Vagina (tissue), 2 donors: ENCODE measurements at regions not wholly inside any gene's neighbourhood (a gene's known extent, or its start where the extent isn't known, plus 50 kb on each side); places are given as distances from the start of the nearest gene placed in this dataset.

Experiments
- DNase-seq, 2 donors: peaks; one replicate each; pipeline ENCODE4 v3.0.0-alpha.2; 2017; ENCODE audit errors: extremely low spot score in 2 of 2
- H3K27ac ChIP-seq: fragments of 200-600 bp; sonication (generic); one replicate; pipeline ENCODE4 v1.5.1; 2019
- H3K27me3 ChIP-seq: fragments of 200-600 bp; sonication (generic); one replicate; pipeline ENCODE4 v1.5.1; 2019
- H3K36me3 ChIP-seq, 2 donors: fragments of 200-600 bp; sonication (generic); one replicate each; pipeline ENCODE4 v1.5.1; 2017 to 2019
- H3K4me1 ChIP-seq: fragments of 200-600 bp; sonication (generic); one replicate; pipeline ENCODE4 v1.5.1; 2019
- H3K4me3 ChIP-seq, 2 donors: fragments of 200-600 bp; sonication (generic); 1 replicate in 1 of 2; 2 replicates in 1 of 2; pipeline ENCODE4 v1.5.1; 2016 to 2019
- H3K9me3 ChIP-seq: fragments of 200-600 bp; sonication (generic); one replicate; pipeline ENCODE4 v1.5.1; 2019
- CTCF ChIP-seq, 3 experiments: fragments of 450-650 bp in 2 of 3; fragments of 200-600 bp in 1 of 3; sonication (generic) in 1 of 3; IDR thresholded peaks; one replicate each; pipeline ENCODE4 v1.5.1; 2017 to 2019; ENCODE audit warnings: antibody characterized with exemption in 3 of 3, mild to moderate bottlenecking in 2 of 3, moderate library complexity in 2 of 3
- POLR2A ChIP-seq, 2 donors: fragments of 450-650 bp; IDR thresholded peaks; one replicate each; pipeline ENCODE4 v1.6.1; 2017; ENCODE audit warnings: antibody characterized with exemption in 2 of 2, mild to moderate bottlenecking in 2 of 2, moderate library complexity in 2 of 2
- POLR2AphosphoS5 ChIP-seq, 2 donors: sonication (generic); formaldehyde crosslinking; IDR thresholded peaks; one replicate each; pipeline ENCODE4 v1.9.0; 2017; ENCODE audit warnings: antibody characterized with exemption in 2 of 2, mild to moderate bottlenecking in 2 of 2, low read depth in 1 of 2; ENCODE audit not compliant: insufficient read depth in 1 of 2
- intact Hi-C: fragments of 100-400 bp; cut with DNase I; formaldehyde crosslinking; loops from one replicate; pipeline ENCODE4 v1.15.1; 2023

DNA sequence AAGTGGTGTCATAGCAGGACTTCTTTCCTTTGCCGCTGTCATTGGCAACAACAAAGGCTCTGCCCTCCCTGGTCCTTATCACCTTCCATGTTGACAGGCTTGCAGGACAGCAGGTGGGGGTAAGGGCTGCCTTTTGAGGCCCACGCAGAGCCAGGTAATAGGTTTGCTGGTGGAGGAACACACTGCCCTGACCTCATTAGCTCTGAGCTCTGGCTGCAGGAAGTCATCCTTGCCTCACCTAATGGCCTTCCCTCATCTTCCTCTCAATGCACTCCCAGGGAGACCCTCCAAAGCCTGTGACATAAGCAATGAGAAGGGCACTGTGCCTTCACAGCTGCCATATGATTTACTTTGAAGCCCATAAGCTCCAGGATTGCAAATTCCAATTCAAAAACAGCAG, 1205.2 kb upstream of the AUTS2 start:
- DNase-seq, result no peak
- H3K36me3 ChIP-seq, result no peaks in the 10 kb centered on the region
- no peak overlapping the region for H3K4me3 ChIP-seq
- no peak for TF ChIP-seq POLR2AphosphoS5 (IDR thresholded peaks at IDR 0.05; ENCODE audit: insufficient read depth in 1 of 2, low read depth in 1 of 2)
- no peak for TF ChIP-seq CTCF (IDR thresholded peaks at IDR 0.05)
- TF ChIP-seq POLR2A (IDR thresholded peaks at IDR 0.05), result no peak
- no peaks in the 10 kb centered on the region for H3K27me3 ChIP-seq
- no peaks in the 10 kb centered on the region for H3K4me1 ChIP-seq
- no peaks in the 10 kb centered on the region for H3K9me3 ChIP-seq
- intact Hi-C loops, result no loop called here
- H3K27ac ChIP-seq, result no peak overlapping the region

DNA sequence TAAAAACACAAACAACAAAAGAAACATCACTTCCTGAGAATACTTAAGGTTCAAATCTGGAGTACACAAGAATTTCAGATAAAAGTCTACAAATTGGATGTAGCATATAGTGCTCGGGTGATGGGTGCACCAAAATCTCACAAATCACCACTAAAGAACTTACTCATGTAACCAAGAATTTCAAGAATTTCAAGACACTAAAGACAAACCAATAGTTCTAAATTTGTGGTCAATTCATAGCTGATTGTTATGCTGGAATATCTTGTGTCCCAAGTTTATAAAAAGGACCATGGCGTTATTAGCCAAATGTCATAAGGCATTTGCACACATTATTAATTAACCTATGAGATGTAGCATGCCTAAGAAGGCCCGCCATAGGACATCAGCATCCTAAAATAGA, 1204.1 kb upstream of the AUTS2 start:
- Histone ChIP-seq H3K27me3 (no peaks in the 10 kb centered on the region), H3K9me3 (no peaks in the 10 kb centered on the region), H3K4me3 (no peak overlapping the region), H3K27ac (no peak overlapping the region), H3K4me1 (no peaks in the 10 kb centered on the region), H3K36me3 (no peaks in the 10 kb centered on the region)
- no peak for TF ChIP-seq CTCF (IDR thresholded peaks at IDR 0.05)
- TF ChIP-seq POLR2AphosphoS5 (IDR thresholded peaks at IDR 0.05; ENCODE audit: insufficient read depth in 1 of 2, low read depth in 1 of 2), result no peak
- no peak for TF ChIP-seq POLR2A (IDR thresholded peaks at IDR 0.05)
- intact Hi-C loops, result no loop called here
- DNase-seq, result no peak

DNA sequence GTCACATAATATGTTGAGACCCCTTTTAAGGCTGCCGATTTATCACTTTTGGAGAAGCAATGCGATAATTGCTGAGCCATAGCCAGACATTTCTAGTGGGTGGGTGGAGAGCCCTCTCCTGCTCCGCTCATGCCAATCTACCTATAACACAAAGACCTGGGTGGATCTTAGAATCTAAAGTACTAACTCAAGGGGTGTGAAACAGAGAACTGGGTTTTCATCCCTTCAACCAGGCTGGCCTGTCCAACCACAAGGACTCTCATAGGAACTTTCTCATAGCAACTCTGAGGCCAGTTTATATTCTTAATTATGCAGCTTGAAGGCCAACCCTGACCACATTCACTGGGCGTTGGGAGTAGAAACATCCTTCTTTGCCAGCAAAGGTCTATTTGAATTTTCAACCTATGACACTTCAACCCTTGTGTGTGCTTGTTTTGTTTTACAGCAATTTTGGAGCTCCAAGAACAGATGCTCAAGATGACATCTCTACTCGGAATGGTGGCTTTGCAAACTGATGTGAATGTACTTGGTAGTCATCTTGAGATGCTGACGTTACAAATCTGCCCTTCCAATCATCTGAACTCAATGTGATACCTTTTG, 1198.2 kb upstream of the AUTS2 start:
- intact Hi-C loops, result no loop called here
- H3K4me3 ChIP-seq, result no peak overlapping the region
- no peak overlapping the region for H3K27ac ChIP-seq
- H3K9me3 ChIP-seq, result no peaks in the 10 kb centered on the region
- H3K27me3 ChIP-seq, result no peaks in the 10 kb centered on the region
- no peaks in the 10 kb centered on the region for H3K36me3 ChIP-seq
- no peak for DNase-seq
- no peaks in the 10 kb centered on the region for H3K4me1 ChIP-seq
- no peak for TF ChIP-seq POLR2A (IDR thresholded peaks at IDR 0.05)
- no peak for TF ChIP-seq CTCF (IDR thresholded peaks at IDR 0.05)
- no peak for TF ChIP-seq POLR2AphosphoS5 (IDR thresholded peaks at IDR 0.05; ENCODE audit: insufficient read depth in 1 of 2, low read depth in 1 of 2)

- Histone ChIP-seq H3K27ac (no peak overlapping the region), H3K27me3 (no peaks in the 10 kb centered on the region), H3K4me3 (no peak overlapping the region), H3K4me1 (no peaks in the 10 kb centered on the region), H3K36me3 (no peaks in the 10 kb centered on the region), H3K9me3 (no peaks in the 10 kb centered on the region)
- intact Hi-C loops, result no loop called here
- TF ChIP-seq POLR2A (IDR thresholded peaks at IDR 0.05) (no peak), POLR2AphosphoS5 (IDR thresholded peaks at IDR 0.05; ENCODE audit: insufficient read depth in 1 of 2, low read depth in 1 of 2) (no peak), CTCF (IDR thresholded peaks at IDR 0.05) (no peak)
- no peak for DNase-seq
Measured at GRCh38 chr7:68400783-68401182, 1197.5 kb upstream of the AUTS2 start.

DNA sequence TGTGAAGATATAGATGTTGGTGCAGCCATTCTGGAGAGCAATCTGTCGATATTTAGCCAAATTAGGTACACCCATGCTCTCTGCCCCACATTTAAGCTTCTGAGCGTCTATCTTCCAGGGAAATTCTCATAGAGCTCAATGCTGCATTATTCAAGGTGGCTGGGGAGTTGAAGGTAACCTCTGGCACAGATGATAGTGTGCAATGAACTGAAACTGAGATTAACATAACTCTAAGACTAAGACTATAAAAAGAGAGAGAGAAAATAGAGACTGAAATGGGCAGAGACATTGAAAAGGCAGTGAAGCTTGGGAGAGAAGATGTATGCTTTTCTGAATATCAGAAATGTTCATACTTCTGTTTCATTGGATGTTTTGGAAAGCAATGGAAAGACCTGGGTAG, 1197.0 kb upstream of the AUTS2 start:
- Histone ChIP-seq H3K27me3 (no peaks in the 10 kb centered on the region), H3K27ac (no peak overlapping the region), H3K36me3 (no peaks in the 10 kb centered on the region), H3K9me3 (no peaks in the 10 kb centered on the region), H3K4me1 (no peaks in the 10 kb centered on the region), H3K4me3 (no peak overlapping the region)
- TF ChIP-seq POLR2AphosphoS5 (IDR thresholded peaks at IDR 0.05; ENCODE audit: insufficient read depth in 1 of 2, low read depth in 1 of 2) (no peak), POLR2A (IDR thresholded peaks at IDR 0.05) (no peak), CTCF (IDR thresholded peaks at IDR 0.05) (no peak)
- intact Hi-C loops, result no loop called here
- DNase-seq, result no peak
